HepG2 (cell line): ENCODE measurements at regions not wholly inside any gene's neighbourhood (a gene's known extent, or its start where the extent isn't known, plus 50 kb on each side); places are given as distances from the start of the nearest gene placed in this dataset.

Experiments
- ATAC-seq: fragments of 200-7000 bp; cut with Tn5 transposase; 3 replicates; pipeline ENCODE4 v1.9.1; 2020; ENCODE audit warnings: mild to moderate bottlenecking, moderate library complexity
- BruUV-seq: library from RNA; stranded (reverse); fragments of 400-500 nt; replicated peaks from 2 replicates; lab custom pipeline; 2021; lab: Mats Ljungman, UMichigan
- CTCF ChIA-PET: fragments of 300-600 bp; formaldehyde crosslinking; extraction: SDS; loops from one replicate; lab custom pipeline; 2021; ENCODE audit warnings: low total read pairs, inconsistent platforms, low intra/inter-chr PET ratio; lab: Yijun Ruan, JAX
- POLR2A ChIA-PET: fragments of 350-600 bp; sonication (Branson Sonifier 250); formaldehyde crosslinking; loops from one replicate; lab custom pipeline; 2020; ENCODE audit warnings: antibody characterized with exemption, inconsistent platforms; lab: Yijun Ruan, JAX
- DNase-seq: peaks from one replicate; pipeline ENCODE4 v3.0.0-alpha.2; 2015; ENCODE audit warnings: low spot score
- FAIRE-seq: peaks from 3 replicates; lab custom pipeline; 2011; peaks lifted over from hg19 to GRCh38; lab: Jason Lieb, UNC
- H2AFZ ChIP-seq: one replicate; pipeline ENCODE4 v1.6.1; 2011; ENCODE audit warnings: low read length, inconsistent platforms
- H3K27ac ChIP-seq: fragments of 300-600 bp; 3 replicates; pipeline ENCODE4 v1.8.0; 2011; ENCODE audit warnings: mixed run types, mild to moderate bottlenecking, mixed read lengths, low read length, inconsistent platforms; ENCODE audit not compliant: insufficient read depth; ENCODE audit errors: extremely low read length
- H3K27me3 ChIP-seq, 2 experiments: fragments of 200-600 bp in 1 of 2; 2 replicates in 1 of 2; 3 replicates in 1 of 2; pipeline versions ENCODE4 v1.6.0 to v1.8.0; 2011; ENCODE audit warnings: low read length in 2 of 2, mild to moderate bottlenecking in 2 of 2, moderate library complexity in 2 of 2, inconsistent platforms in 1 of 2; ENCODE audit not compliant: insufficient read depth in 2 of 2, control insufficient read depth in 1 of 2
- H3K36me3 ChIP-seq, 2 experiments: fragments of 200-600 bp in 1 of 2; replicated peaks in 1 of 2; 2 replicates in 1 of 2; 3 replicates in 1 of 2; pipeline versions ENCODE4 v1.5.1 to v1.8.0; 2011; ENCODE audit warnings: low read length in 2 of 2, inconsistent platforms in 1 of 2; ENCODE audit not compliant: insufficient read depth in 2 of 2, control insufficient read depth in 1 of 2
- H3K4me1 ChIP-seq: 2 replicates; pipeline ENCODE4 v1.5.1; 2012; ENCODE audit warnings: low read length, inconsistent platforms; ENCODE audit not compliant: insufficient read depth
- H3K4me2 ChIP-seq: 2 replicates; pipeline ENCODE4 v1.6.0; 2011; ENCODE audit warnings: low read depth, low read length, inconsistent platforms
- H3K4me3 ChIP-seq, 3 experiments: fragments of 200-600 bp in 1 of 3; sonication (generic), shearing (Covaris generic) in 1 of 3; replicated peaks in 1 of 3; 2 replicates each; pipeline ENCODE4 v1.5.1; 2011 to 2016; ENCODE audit warnings: low read length in 3 of 3, inconsistent platforms in 2 of 3, low read depth in 2 of 3, mild to moderate bottlenecking in 2 of 3, control low read depth in 1 of 3, mixed read lengths in 1 of 3; ENCODE audit not compliant: insufficient read depth in 1 of 3
- H3K79me2 ChIP-seq: one replicate; pipeline ENCODE4 v1.6.1; 2011; ENCODE audit warnings: low read length, inconsistent platforms; ENCODE audit not compliant: insufficient read depth
- H3K9ac ChIP-seq: 2 replicates; pipeline ENCODE4 v1.6.0; 2011; ENCODE audit warnings: mild to moderate bottlenecking, low read depth, low read length, inconsistent platforms; ENCODE audit not compliant: insufficient read depth
- H3K9me3 ChIP-seq: 2 replicates; pipeline ENCODE4 v1.5.1; 2012; ENCODE audit warnings: mild to moderate bottlenecking, low read length
- H4K20me1 ChIP-seq: 2 replicates; pipeline ENCODE4 v1.6.0; 2011; ENCODE audit warnings: inconsistent platforms, mild to moderate bottlenecking, low read length, moderate library complexity; ENCODE audit not compliant: insufficient read depth
- ASH2L ChIP-seq: fragments of 300-600, 200-600 bp; sonication (generic); IDR thresholded peaks from 2 replicates; pipeline ENCODE4 v1.7.0; 2017; ENCODE audit warnings: low read depth, mild to moderate bottlenecking, moderate library complexity, mixed read lengths, low read length; ENCODE audit not compliant: insufficient read length
- BRCA1 ChIP-seq: sonication (generic); formaldehyde crosslinking; IDR thresholded peaks from 2 replicates; pipeline ENCODE4 v1.4.0; 2020; ENCODE audit warnings: missing genetic modification reagents
- CEBPB ChIP-seq: IDR thresholded peaks from 2 replicates; pipeline ENCODE4 v1.6.1; 2011; ENCODE audit warnings: low read depth, low read length, improper control_type of control experiment, borderline replicate concordance
- DR1 ChIP-seq: sonication (generic); formaldehyde crosslinking; IDR thresholded peaks from 2 replicates; pipeline ENCODE4 v1.8.0; 2021; ENCODE audit warnings: mild to moderate bottlenecking, missing genetic modification reagents, inconsistent platforms
- HNF4A ChIP-seq: sonication (generic); formaldehyde crosslinking; IDR thresholded peaks from 2 replicates; pipeline ENCODE4 v1.4.0; 2020; ENCODE audit warnings: missing genetic modification reagents
- HNRNPLL ChIP-seq: fragments of 200-400 bp; formaldehyde crosslinking; IDR thresholded peaks from 2 replicates; pipeline ENCODE4 v1.6.1; 2017; ENCODE audit warnings: mild to moderate bottlenecking, low read depth, low read length; ENCODE audit not compliant: poor library complexity, severe bottlenecking
- MBD4 ChIP-seq: IDR thresholded peaks from 2 replicates; pipeline ENCODE4 v1.6.1; 2012; ENCODE audit warnings: low read length, inconsistent platforms, borderline replicate concordance
- ZNF230 ChIP-seq: sonication (generic); formaldehyde crosslinking; IDR thresholded peaks from 2 replicates; pipeline ENCODE4 v1.4.0; 2020; ENCODE audit warnings: mild to moderate bottlenecking, missing genetic modification reagents
- ZNF329 ChIP-seq: sonication (generic); formaldehyde crosslinking; IDR thresholded peaks from 2 replicates; pipeline ENCODE4 v1.9.0; 2021; ENCODE audit warnings: low read depth, mild to moderate bottlenecking, missing genetic modification reagents
- ZNF441 ChIP-seq: sonication (generic); formaldehyde crosslinking; IDR thresholded peaks from 2 replicates; pipeline ENCODE4 v1.7.0; 2021; ENCODE audit warnings: missing genetic modification reagents, borderline replicate concordance
- ZNF446 ChIP-seq: sonication (generic); formaldehyde crosslinking; IDR thresholded peaks from 2 replicates; pipeline ENCODE4 v1.5.0; 2020; ENCODE audit warnings: mild to moderate bottlenecking, missing genetic modification reagents
- ZNF563 ChIP-seq: sonication (generic); formaldehyde crosslinking; IDR thresholded peaks from 2 replicates; pipeline ENCODE4 v1.8.0; 2022; ENCODE audit warnings: mild to moderate bottlenecking, moderate library complexity, missing genetic modification reagents
- ZNF607 ChIP-seq: sonication (generic); formaldehyde crosslinking; IDR thresholded peaks from 2 replicates; pipeline ENCODE4 v1.5.1; 2020; ENCODE audit warnings: missing genetic modification reagents, mild to moderate bottlenecking, borderline replicate concordance
- ZNF703 ChIP-seq: sonication (generic); formaldehyde crosslinking; IDR thresholded peaks from 2 replicates; pipeline ENCODE4 v1.5.1; 2020; ENCODE audit warnings: missing genetic modification reagents, mild to moderate bottlenecking, moderate library complexity, borderline replicate concordance
- ZNF720 ChIP-seq: sonication (generic); formaldehyde crosslinking; IDR thresholded peaks from 2 replicates; pipeline ENCODE4 v1.4.0; 2020; ENCODE audit warnings: missing genetic modification reagents
- ZNF773 ChIP-seq: sonication (generic); formaldehyde crosslinking; IDR thresholded peaks from 2 replicates; pipeline ENCODE4 v1.4.0; 2020; ENCODE audit warnings: missing genetic modification reagents, borderline replicate concordance
- WGBS: methylation state at CpG from one replicate; pipeline ENCODE4 v1.1.6; 2017; ENCODE audit warnings: low lambda C conversion rate; 5-methylcytosine and 5-hydroxymethylcytosine counted together
- in situ Hi-C: cut with HindIII; loops from 2 replicates; pipeline ENCODE4 v1.10.0; 2017; ENCODE audit warnings: low pct_unique_long_range_greater_than_20kb; ENCODE audit not compliant: extremely low pct_ligation_motif_present
- intact Hi-C: fragments of 100-400 bp; cut with micrococcal nuclease; formaldehyde crosslinking; loops from one replicate; pipeline ENCODE4 v1.10.0; 2022; ENCODE audit not compliant: unreplicated experiment
- TF ChIP-seq, protein P1 (sequence below): sonication (generic); formaldehyde crosslinking; IDR thresholded peaks from 2 replicates; pipeline ENCODE4 v1.8.0; 2022; ENCODE audit warnings: missing genetic modification reagents, mild to moderate bottlenecking, borderline replicate concordance
- TF ChIP-seq, protein P2 (sequence below): sonication (generic); formaldehyde crosslinking; IDR thresholded peaks from 2 replicates; pipeline ENCODE4 v1.4.0; 2020; ENCODE audit warnings: mild to moderate bottlenecking, missing genetic modification reagents
- TF ChIP-seq, protein P3 (sequence below): sonication (generic); formaldehyde crosslinking; IDR thresholded peaks from 2 replicates; pipeline ENCODE4 v1.5.0; 2020; ENCODE audit warnings: mild to moderate bottlenecking, low read depth, missing genetic modification reagents, borderline replicate concordance

DNA sequence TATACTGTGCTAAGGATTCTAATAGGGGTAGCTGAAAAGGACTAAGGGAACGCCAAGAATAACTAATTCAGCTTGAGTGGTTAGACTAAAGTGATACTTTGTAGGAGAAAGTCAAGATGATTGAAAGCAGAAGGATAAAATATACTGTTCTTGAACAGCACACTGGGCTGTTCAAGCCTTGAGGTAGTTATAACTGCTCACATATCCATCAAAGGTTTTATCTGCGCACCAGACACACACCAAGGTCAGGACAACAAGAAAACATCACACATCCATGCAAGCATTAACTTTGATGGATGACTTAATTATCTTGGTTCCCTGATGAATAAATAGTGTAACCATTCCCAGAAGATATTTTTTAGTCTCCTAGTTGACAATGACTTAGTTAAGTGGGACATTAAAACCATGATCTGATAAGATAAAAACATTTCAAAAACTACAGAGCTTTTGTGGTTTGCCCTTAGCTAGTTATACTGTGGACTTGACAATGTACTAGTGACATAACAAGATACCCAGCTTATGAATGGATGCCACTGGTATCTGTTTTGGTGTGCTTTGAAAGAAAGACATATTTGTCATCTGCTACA is 728.9 kb downstream of the JRKL start:
- H3K9me3 ChIP-seq = no peaks in the 10 kb centered on the region
- H3K4me3 ChIP-seq = no peak overlapping the region
- H3K36me3 ChIP-seq = no peaks in the 10 kb centered on the region
- DNase-seq (no peak), FAIRE-seq (no peak), ATAC-seq (no peak)
- no peak overlapping the region for H2AFZ ChIP-seq
- in situ Hi-C loops = no loop called here
- no peaks in the 10 kb centered on the region for H4K20me1 ChIP-seq
- H3K4me1 ChIP-seq = no peaks in the 10 kb centered on the region
- 0% methylated on average over 2 of the region's 2 CpGs for WGBS
- CTCF ChIA-PET = no interaction called here
- no peak overlapping the region for H3K9ac ChIP-seq
- intact Hi-C loops = no loop called here
- H3K79me2 ChIP-seq = no peaks in the 10 kb centered on the region
- H3K4me2 ChIP-seq = no peak overlapping the region
- POLR2A ChIA-PET = no interaction called here
- no TSS peak for BruUV-seq
- no peak overlapping the region for H3K27ac ChIP-seq
- H3K27me3 ChIP-seq = no peaks in the 10 kb centered on the region
- TF ChIP-seq ZNF329 (CRISPR knock-in tag) (no peak), ZNF720 (CRISPR knock-in tag) (no peak), ZNF607 (CRISPR knock-in tag) (no peak), BRCA1 (CRISPR knock-in tag) (no peak)
- TF ChIP-seq, protein P1, sequence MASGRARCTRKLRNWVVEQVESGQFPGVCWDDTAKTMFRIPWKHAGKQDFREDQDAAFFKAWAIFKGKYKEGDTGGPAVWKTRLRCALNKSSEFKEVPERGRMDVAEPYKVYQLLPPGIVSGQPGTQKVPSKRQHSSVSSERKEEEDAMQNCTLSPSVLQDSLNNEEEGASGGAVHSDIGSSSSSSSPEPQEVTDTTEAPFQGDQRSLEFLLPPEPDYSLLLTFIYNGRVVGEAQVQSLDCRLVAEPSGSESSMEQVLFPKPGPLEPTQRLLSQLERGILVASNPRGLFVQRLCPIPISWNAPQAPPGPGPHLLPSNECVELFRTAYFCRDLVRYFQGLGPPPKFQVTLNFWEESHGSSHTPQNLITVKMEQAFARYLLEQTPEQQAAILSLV (CRISPR knock-in tag) = no peak

DNA sequence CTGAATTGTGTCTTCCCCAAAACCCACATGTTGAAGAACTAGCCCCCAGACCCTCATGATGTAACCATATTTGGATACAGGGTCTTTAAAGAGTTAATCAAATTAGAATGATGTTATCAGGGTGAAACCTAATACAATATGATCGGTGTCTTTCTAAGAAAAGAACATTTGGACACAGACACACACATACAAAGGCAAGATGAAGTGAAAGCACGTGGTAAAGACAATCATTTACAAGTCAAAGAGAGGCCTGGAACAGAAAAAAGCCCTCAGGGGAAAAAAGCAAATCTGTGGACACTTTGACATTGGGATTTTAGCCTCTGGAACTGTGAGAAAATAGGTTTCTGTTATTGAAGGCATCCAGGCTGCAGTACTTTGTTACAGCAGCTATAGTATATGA is 733.4 kb downstream of the JRKL start:
- ChIA-PET CTCF (no interaction called here), POLR2A (no interaction called here)
- H3K9me3 ChIP-seq = no peaks in the 10 kb centered on the region
- H3K79me2 ChIP-seq = no peaks in the 10 kb centered on the region
- WGBS = 2% methylated on average over 2 of the region's 2 CpGs
- no peaks in the 10 kb centered on the region for H4K20me1 ChIP-seq
- intact Hi-C loops (no loop called here), in situ Hi-C loops (no loop called here)
- FAIRE-seq (no peak), DNase-seq (no peak), ATAC-seq (no peak)
- H3K27me3 ChIP-seq = no peaks in the 10 kb centered on the region
- H3K4me2 ChIP-seq = no peak overlapping the region
- no peaks in the 10 kb centered on the region for H3K4me1 ChIP-seq
- H3K9ac ChIP-seq = no peak overlapping the region
- H3K4me3 ChIP-seq = no peak overlapping the region
- H3K36me3 ChIP-seq = no peaks in the 10 kb centered on the region
- no peak overlapping the region for H3K27ac ChIP-seq
- no TSS peak for BruUV-seq
- no peak overlapping the region for H2AFZ ChIP-seq
- TF ChIP-seq HNRNPLL (no peak), CEBPB (no peak), ZNF230 (CRISPR knock-in tag) (no peak), HNF4A (CRISPR knock-in tag) (no peak), ZNF703 (CRISPR knock-in tag) (no peak), ZNF773 (no peak), DR1 (no peak), ZNF563 (CRISPR knock-in tag) (no peak), ZNF441 (CRISPR knock-in tag) (no peak), ZNF446 (CRISPR knock-in tag) (no peak), MBD4 (no peak), ASH2L (no peak)
- TF ChIP-seq, protein P2, sequence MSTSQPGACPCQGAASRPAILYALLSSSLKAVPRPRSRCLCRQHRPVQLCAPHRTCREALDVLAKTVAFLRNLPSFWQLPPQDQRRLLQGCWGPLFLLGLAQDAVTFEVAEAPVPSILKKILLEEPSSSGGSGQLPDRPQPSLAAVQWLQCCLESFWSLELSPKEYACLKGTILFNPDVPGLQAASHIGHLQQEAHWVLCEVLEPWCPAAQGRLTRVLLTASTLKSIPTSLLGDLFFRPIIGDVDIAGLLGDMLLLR (CRISPR knock-in tag) = no peak
- TF ChIP-seq, protein P3, sequence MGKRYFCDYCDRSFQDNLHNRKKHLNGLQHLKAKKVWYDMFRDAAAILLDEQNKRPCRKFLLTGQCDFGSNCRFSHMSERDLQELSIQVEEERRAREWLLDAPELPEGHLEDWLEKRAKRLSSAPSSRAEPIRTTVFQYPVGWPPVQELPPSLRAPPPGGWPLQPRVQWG = no peak
